ENCODE measurements at regions not wholly inside any gene's neighbourhood (a gene's known extent, or its start where the extent isn't known, plus 50 kb on each side); places are given as distances from the start of the nearest gene placed in this dataset.

DNA sequence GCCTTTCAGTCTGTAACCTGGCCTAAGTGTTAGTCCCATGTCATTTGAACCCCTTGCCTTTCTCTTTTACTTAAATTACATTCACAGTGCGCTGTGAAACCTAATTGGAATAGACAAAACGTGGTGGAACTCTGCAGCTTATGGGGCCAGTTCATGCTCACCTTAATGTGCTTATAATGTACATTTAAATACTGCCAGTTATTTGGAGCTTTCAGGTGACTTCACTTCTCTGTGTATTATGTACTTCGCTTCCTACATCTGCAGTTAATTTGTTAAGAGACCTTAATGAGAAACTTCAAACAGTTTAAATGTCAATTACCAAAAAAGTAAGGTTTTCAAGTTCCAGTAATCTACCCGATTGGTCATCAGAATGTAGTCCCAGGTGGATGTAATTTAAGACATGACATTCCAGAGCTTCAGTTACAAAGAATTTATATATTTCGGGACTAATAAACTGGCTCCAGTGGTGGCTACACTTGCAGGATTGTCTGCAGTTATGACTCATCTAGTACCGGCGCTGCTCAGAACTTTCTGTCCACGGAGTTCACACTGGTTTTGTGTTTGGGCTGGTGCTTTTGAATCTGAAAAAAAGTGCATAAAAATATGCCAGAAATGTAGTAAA is 125.3 kb downstream of the TM9SF2 start:
- DNase-seq (ENCODE audit: low read depth, low spot score): no peak
- H3K4me3 ChIP-seq: no peak overlapping the region
- no peaks in the 10 kb centered on the region for H3K9me3 ChIP-seq (ENCODE audit: low read depth, low read length)
- 0 out of 2 replicates have a peak overlapping the region, but pooled peaks have one; percentile 0 for H3K27ac ChIP-seq
- no peak overlapping the region for H3K9ac ChIP-seq (ENCODE audit: insufficient read length)
- H3K36me3 ChIP-seq (ENCODE audit: insufficient read depth, low read length): no peaks in the 10 kb centered on the region
- TF ChIP-seq EZH2 (IDR thresholded peaks at IDR 0.05) (no peak), FOXP2 (optimal IDR thresholded peaks at IDR 0.05; ENCODE audit: control extremely low read depth, extremely low read length, insufficient read depth) (no peak), POLR2AphosphoS5 (IDR thresholded peaks at IDR 0.05; ENCODE audit: borderline replicate concordance, low read depth, low read length) (no peak)

DNA sequence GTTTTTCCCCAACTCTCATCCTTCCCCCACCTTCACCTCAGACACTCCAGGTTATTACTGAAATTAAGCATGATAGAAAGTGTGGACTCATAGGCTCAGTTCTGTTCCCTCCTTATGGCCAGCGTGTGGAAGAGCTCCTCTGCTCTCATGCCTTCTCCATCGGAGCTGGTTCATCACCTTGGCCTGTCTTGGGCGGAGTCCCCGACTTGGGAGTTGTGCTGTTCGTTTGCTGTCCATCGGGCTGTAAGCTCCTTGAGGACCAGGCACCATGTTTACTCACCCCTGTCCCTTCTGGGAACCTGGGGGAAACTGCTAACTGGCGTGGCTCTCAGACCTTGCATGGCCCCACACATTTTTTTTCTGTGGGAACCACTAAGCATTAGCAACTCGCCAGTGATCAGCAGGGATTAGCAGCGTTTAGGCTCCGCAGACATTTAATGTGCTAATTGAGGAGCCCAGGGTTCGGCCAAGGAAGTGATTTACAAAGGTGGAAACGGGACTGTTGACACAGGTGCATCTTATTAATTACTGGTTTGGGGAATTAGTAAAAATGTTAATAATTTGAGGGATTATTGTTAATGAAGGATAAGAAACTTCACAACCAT is 123.8 kb downstream of the TM9SF2 start:
- TF ChIP-seq FOXP2 (optimal IDR thresholded peaks at IDR 0.05; ENCODE audit: control extremely low read depth, extremely low read length, insufficient read depth) (no peak), EZH2 (IDR thresholded peaks at IDR 0.05) (no peak)
- DNase-seq (ENCODE audit: low read depth, low spot score): no peak

DNA sequence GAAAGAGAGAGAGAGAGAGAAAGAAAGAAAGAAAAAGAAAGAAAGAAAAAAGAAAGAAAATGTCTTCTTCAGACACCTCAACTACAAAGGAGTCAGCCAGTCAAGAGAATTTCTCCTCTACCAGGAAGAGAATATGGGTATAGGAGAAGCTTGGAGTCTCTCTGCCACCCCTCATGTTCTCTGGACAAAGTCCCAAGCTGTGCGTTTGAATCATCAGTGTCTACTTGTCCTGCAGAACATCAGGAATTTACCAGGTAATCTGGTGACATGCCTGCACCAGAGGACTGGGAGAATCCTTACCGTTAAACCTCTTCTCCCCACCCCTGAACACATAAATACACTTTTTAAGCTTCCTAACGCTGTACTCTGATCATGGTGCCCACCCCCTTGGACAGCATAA is 119.5 kb downstream of the TM9SF2 start:
- no peak for DNase-seq (ENCODE audit: low read depth, low spot score)
- Histone ChIP-seq H3K4me3 (no peak overlapping the region), H3K36me3 (ENCODE audit: insufficient read depth, low read length) (no peaks in the 10 kb centered on the region), H3K9ac (ENCODE audit: insufficient read length) (no peak overlapping the region), H3K27ac (no peak overlapping the region), H3K9me3 (ENCODE audit: low read depth, low read length) (no peaks in the 10 kb centered on the region)
- TF ChIP-seq FOXP2 (optimal IDR thresholded peaks at IDR 0.05; ENCODE audit: control extremely low read depth, extremely low read length, insufficient read depth) (no peak), POLR2AphosphoS5 (IDR thresholded peaks at IDR 0.05; ENCODE audit: borderline replicate concordance, low read depth, low read length) (no peak), EZH2 (IDR thresholded peaks at IDR 0.05) (no peak)

More for the DNA sequence above, 123.8 kb downstream of the TM9SF2 start:
- no peak overlapping the region for H3K9ac ChIP-seq (ENCODE audit: insufficient read length)
- no peak overlapping the region for H3K4me3 ChIP-seq
- no peak overlapping the region for H3K27ac ChIP-seq
- no peaks in the 10 kb centered on the region for H3K36me3 ChIP-seq (ENCODE audit: insufficient read depth, low read length)
- no peaks in the 10 kb centered on the region for H3K9me3 ChIP-seq (ENCODE audit: low read depth, low read length)

DNA sequence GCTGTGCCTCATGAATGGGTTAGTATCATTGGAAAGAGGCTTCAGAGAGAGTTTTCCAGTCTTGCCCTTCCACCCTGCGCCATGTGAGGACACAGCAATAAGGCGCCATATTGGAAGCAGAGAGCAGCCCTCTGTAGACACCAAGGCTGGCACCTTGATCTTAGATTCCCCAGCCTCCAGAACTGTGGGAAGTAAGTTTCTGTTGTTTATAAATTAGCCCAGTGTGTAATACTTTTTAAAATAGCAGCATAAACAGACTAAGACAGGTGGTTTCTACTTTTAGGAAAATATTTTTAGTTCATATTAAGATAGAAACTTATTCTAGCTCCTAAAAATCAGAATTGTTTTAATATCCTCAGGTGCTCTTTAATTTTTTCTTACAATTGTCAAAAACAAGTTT is 117.9 kb downstream of the TM9SF2 start:
- DNase-seq (ENCODE audit: low read depth, low spot score): no peak
- TF ChIP-seq EZH2 (IDR thresholded peaks at IDR 0.05): no peak
- no peak for TF ChIP-seq FOXP2 (optimal IDR thresholded peaks at IDR 0.05; ENCODE audit: control extremely low read depth, extremely low read length, insufficient read depth)
- no peak for TF ChIP-seq POLR2AphosphoS5 (IDR thresholded peaks at IDR 0.05; ENCODE audit: borderline replicate concordance, low read depth, low read length)

DNA sequence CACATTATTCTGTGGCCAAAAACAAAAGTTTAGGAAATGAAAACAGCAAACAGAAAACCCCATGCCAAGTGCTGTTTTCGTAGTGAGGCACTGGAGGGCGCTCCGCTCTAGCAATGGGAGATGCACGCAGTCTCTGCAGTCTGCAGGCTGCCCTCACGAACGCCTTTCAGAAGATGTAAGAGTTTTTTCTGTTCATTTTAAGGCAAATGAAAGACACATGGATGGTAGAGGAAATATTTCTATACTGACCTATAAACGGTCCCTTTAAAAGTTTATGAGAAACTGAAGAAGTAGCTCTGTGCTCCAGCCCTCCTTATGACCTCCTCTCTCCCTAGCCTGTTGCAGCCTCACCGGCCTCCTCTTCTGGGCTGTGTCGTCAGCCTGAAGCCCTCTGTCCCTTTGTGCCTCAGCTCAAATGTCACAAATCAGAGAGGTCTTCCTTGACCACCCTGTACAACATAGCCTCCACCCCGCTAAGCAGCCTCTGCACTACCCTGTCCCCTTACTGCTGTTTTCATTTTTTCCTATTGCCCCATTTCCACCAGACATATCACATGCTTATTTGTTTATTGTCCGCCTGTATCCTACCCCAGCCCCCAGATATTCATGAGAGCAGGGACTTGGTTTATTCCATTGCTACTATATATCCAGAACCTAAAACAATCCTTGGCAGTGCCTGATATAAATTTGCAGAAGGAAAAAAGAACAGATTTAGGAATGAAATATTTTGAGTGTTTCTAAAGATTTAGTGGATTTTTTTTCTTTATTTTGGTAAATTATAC is 116.4 kb downstream of the TM9SF2 start:
- H3K9ac ChIP-seq (ENCODE audit: insufficient read length): peak overlapping the region; percentile 3
- no peaks in the 10 kb centered on the region for H3K36me3 ChIP-seq (ENCODE audit: insufficient read depth, low read length)
- peak; percentile 44 for DNase-seq (ENCODE audit: low read depth, low spot score)
- peak overlapping the region; percentile 41 for H3K4me3 ChIP-seq
- H3K27ac ChIP-seq: no peak overlapping the region; the same call in 1 of the 2 replicates
- H3K9me3 ChIP-seq (ENCODE audit: low read depth, low read length): no peaks in the 10 kb centered on the region
- no peak for TF ChIP-seq EZH2 (IDR thresholded peaks at IDR 0.05)

More for the DNA sequence above, 117.9 kb downstream of the TM9SF2 start:
- H3K9ac ChIP-seq (ENCODE audit: insufficient read length): no peak overlapping the region
- no peaks in the 10 kb centered on the region for H3K9me3 ChIP-seq (ENCODE audit: low read depth, low read length)
- H3K36me3 ChIP-seq (ENCODE audit: insufficient read depth, low read length): no peaks in the 10 kb centered on the region
- H3K27ac ChIP-seq: no peak overlapping the region
- H3K4me3 ChIP-seq: no peak overlapping the region

DNA sequence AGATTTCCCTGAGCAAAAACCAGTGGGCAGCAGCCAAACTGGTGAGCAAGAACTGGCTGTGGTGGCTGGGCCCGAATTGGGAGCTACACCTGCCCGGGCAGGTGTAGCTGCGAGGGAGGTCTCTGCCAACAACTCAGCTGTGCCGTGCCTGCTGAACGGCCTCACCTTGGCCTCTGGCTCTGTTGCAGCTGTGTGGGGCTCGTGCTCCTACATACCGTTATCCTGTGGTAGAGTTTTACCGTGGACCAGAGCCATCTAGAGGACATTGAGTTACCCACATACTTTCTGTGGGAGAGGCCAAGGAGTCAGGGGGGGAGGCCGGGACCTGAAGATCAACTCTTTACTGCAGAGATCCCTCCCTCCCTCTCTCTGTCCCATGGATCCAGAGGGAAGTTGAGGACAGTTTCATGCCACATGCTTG is 113.2 kb downstream of the TM9SF2 start:
- H3K9ac ChIP-seq (ENCODE audit: insufficient read length): no peak overlapping the region
- H3K27ac ChIP-seq: no peak overlapping the region
- H3K4me3 ChIP-seq: no peak overlapping the region
- no peak for DNase-seq (ENCODE audit: low read depth, low spot score)
- TF ChIP-seq POLR2AphosphoS5 (IDR thresholded peaks at IDR 0.05; ENCODE audit: borderline replicate concordance, low read depth, low read length) (no peak), FOXP2 (optimal IDR thresholded peaks at IDR 0.05; ENCODE audit: control extremely low read depth, extremely low read length, insufficient read depth) (no peak), EZH2 (IDR thresholded peaks at IDR 0.05) (no peak)
- no peaks in the 10 kb centered on the region for H3K36me3 ChIP-seq (ENCODE audit: insufficient read depth, low read length)
- H3K9me3 ChIP-seq (ENCODE audit: low read depth, low read length): no peaks in the 10 kb centered on the region

Data from SK-N-MC (cell line).